Loucy (cell line): ENCODE measurements at regions not wholly inside any gene's neighbourhood (a gene's known extent, or its start where the extent isn't known, plus 50 kb on each side); places are given as distances from the start of the nearest gene placed in this dataset.

Experiments used
- H2AFZ ChIP-seq: fragments of 200-600 bp; sonication (generic); 2 replicates; pipeline ENCODE4 v1.6.0; 2016; ENCODE audit warnings: antibody characterized with exemption, mild to moderate bottlenecking, low read length, moderate library complexity
- H3F3A ChIP-seq: fragments of 200-600 bp; 2 replicates; pipeline ENCODE4 v1.6.0; 2016; ENCODE audit warnings: antibody characterized with exemption, low read depth, mild to moderate bottlenecking
- H3K27me3 ChIP-seq: fragments of 200-600 bp; sonication (generic); 2 replicates; pipeline ENCODE4 v1.6.1; 2014; ENCODE audit warnings: low read length, mild to moderate bottlenecking; ENCODE audit not compliant: insufficient read depth, poor library complexity, severe bottlenecking
- H3K36me3 ChIP-seq: fragments of 200-600 bp; sonication (generic); 2 replicates; pipeline ENCODE4 v1.6.1; 2016; ENCODE audit warnings: low read length; ENCODE audit not compliant: insufficient read depth
- H3K4me1 ChIP-seq: fragments of 200-600 bp; sonication (generic); 2 replicates; pipeline ENCODE4 v1.5.1; 2014; ENCODE audit warnings: low read length, mild to moderate bottlenecking; ENCODE audit not compliant: insufficient read depth, poor library complexity, severe bottlenecking
- H3K4me2 ChIP-seq: fragments of 200-600 bp; sonication (generic); 2 replicates; pipeline ENCODE4 v1.6.0; 2014; ENCODE audit warnings: antibody characterized with exemption, low read length, low read depth, mild to moderate bottlenecking; ENCODE audit not compliant: poor library complexity, severe bottlenecking
- H3K4me3 ChIP-seq: fragments of 200-600 bp; sonication (generic); 2 replicates; pipeline ENCODE4 v1.5.1; 2014; ENCODE audit warnings: low read length, mild to moderate bottlenecking, mixed read lengths; ENCODE audit not compliant: poor library complexity, severe bottlenecking
- H3K79me2 ChIP-seq: fragments of 200-600 bp; sonication (generic); 2 replicates; pipeline ENCODE4 v1.6.1; 2014; ENCODE audit warnings: low read length; ENCODE audit not compliant: insufficient read depth
- H3K9ac ChIP-seq: fragments of 200-600 bp; sonication (generic); 2 replicates; pipeline ENCODE4 v1.6.0; 2014; ENCODE audit warnings: mild to moderate bottlenecking, low read depth, low read length, moderate library complexity; ENCODE audit not compliant: poor library complexity, severe bottlenecking
- H3K9me2 ChIP-seq: fragments of 200-600 bp; sonication (generic); replicated peaks from 2 replicates; pipeline ENCODE4 v1.6.1; 2016; ENCODE audit warnings: low read depth, low read length, mixed read lengths
- H3K9me3 ChIP-seq: fragments of 200-600 bp; sonication (generic); 2 replicates; pipeline ENCODE4 v1.6.1; 2014; ENCODE audit warnings: mild to moderate bottlenecking, antibody characterized with exemption, low read length, low read depth; ENCODE audit not compliant: insufficient read depth
- H4K20me1 ChIP-seq: fragments of 200-600 bp; sonication (generic); 2 replicates; pipeline ENCODE4 v1.6.0; 2014; ENCODE audit warnings: antibody characterized with exemption, low read length, mild to moderate bottlenecking; ENCODE audit not compliant: insufficient read depth, poor library complexity, severe bottlenecking
- EZH2phosphoT487 ChIP-seq: fragments of 200-600 bp; IDR thresholded peaks from 2 replicates; pipeline ENCODE4 v1.6.1; 2018; ENCODE audit warnings: antibody characterized with exemption, mild to moderate bottlenecking, moderate library complexity, borderline replicate concordance
- TF ChIP-seq, protein P1 (sequence below): fragments of 200-600 bp; sonication (generic); conservative IDR thresholded peaks from 2 replicates; pipeline ENCODE4 v1.5.1; 2014; ENCODE audit warnings: mild to moderate bottlenecking, antibody characterized with exemption, low read length

DNA sequence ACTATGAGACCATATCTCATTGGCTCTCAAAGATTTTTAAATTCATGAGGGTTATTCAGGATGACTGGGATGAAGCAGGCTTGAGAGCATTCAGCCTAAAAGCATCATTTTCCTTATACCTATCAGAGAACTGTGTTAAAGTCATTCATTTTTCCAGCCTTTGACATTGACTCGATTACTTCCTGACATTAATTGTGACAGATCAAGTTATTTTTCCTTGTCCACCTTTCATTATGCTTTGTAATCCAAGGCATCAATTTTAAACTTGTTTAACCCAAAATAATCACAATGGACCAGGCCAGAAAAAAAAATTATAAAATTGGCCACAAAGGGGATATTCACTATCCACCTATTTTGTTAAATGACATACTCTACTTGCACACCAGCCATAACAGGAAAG, 1606.8 kb upstream of the PIK3C3 start:
- Histone ChIP-seq H3K9me3 (no peaks in the 10 kb centered on the region), H3K9me2 (no peaks in the 10 kb centered on the region), H3K4me1 (no peaks in the 10 kb centered on the region), H3K4me3 (no peak overlapping the region), H3K79me2 (no peaks in the 10 kb centered on the region), H3K4me2 (no peak overlapping the region), H3K36me3 (no peaks in the 10 kb centered on the region), H4K20me1 (no peaks in the 10 kb centered on the region), H3K27me3 (no peaks in the 10 kb centered on the region), H3K9ac (no peak overlapping the region), H2AFZ (no peak overlapping the region), H3F3A (no peaks in the 10 kb centered on the region)
- TF ChIP-seq, protein P1, sequence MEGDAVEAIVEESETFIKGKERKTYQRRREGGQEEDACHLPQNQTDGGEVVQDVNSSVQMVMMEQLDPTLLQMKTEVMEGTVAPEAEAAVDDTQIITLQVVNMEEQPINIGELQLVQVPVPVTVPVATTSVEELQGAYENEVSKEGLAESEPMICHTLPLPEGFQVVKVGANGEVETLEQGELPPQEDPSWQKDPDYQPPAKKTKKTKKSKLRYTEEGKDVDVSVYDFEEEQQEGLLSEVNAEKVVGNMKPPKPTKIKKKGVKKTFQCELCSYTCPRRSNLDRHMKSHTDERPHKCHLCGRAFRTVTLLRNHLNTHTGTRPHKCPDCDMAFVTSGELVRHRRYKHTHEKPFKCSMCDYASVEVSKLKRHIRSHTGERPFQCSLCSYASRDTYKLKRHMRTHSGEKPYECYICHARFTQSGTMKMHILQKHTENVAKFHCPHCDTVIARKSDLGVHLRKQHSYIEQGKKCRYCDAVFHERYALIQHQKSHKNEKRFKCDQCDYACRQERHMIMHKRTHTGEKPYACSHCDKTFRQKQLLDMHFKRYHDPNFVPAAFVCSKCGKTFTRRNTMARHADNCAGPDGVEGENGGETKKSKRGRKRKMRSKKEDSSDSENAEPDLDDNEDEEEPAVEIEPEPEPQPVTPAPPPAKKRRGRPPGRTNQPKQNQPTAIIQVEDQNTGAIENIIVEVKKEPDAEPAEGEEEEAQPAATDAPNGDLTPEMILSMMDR, result no peak
- no peak for TF ChIP-seq EZH2phosphoT487

DNA sequence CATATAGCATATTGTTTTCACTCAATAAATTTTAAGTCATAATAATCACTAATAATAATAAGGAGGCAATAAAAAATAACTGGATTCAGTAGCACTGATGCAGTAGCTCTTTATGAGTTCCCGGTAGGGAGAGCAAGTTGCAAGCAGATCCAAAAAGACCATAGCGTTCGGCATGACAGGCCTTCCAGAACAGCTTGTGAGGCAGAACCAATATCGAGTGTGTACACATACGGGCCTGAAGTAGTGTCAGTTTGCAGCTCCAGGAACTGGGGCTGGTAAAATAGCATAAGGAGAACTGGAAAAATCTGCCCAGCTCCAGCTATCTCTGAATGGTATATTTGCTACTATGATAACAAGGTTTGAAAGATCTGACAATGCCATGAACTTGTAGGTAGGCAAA, 1607.8 kb upstream of the PIK3C3 start:
- H4K20me1 ChIP-seq, result no peaks in the 10 kb centered on the region
- H3K27me3 ChIP-seq, result no peaks in the 10 kb centered on the region
- H3F3A ChIP-seq, result no peaks in the 10 kb centered on the region
- no peak overlapping the region for H3K4me3 ChIP-seq
- no peaks in the 10 kb centered on the region for H3K79me2 ChIP-seq
- no peaks in the 10 kb centered on the region for H3K36me3 ChIP-seq
- H3K4me2 ChIP-seq, result no peak overlapping the region
- TF ChIP-seq EZH2phosphoT487, result no peak
- TF ChIP-seq, protein P1, result no peak
- H2AFZ ChIP-seq, result no peak overlapping the region
- no peak overlapping the region for H3K9ac ChIP-seq
- no peaks in the 10 kb centered on the region for H3K9me3 ChIP-seq
- no peaks in the 10 kb centered on the region for H3K4me1 ChIP-seq
- no peaks in the 10 kb centered on the region for H3K9me2 ChIP-seq

DNA sequence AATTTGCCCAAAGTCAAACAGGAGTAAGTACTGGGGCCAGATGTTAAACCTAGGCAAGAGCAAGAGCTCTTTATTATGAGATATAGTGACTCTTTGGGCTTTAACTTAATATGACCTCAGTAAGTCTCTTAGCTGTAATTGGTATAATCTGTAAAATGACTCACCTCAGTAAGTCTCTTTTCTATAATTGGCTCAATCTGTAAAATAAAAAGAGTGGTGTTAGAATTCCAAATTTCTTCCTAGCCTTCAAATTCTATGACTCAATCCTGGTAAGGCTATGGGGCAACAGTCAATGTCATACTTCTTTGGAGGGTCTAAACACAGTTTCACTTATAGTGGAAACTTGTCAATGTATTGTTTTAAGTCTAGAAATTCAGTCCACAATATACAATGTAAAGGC, 1608.9 kb upstream of the PIK3C3 start:
- Histone ChIP-seq H3K4me2 (no peak overlapping the region), H3F3A (no peaks in the 10 kb centered on the region), H3K79me2 (no peaks in the 10 kb centered on the region), H2AFZ (no peak overlapping the region), H3K9me2 (no peaks in the 10 kb centered on the region), H3K9me3 (no peaks in the 10 kb centered on the region), H3K4me3 (no peak overlapping the region), H3K4me1 (no peaks in the 10 kb centered on the region), H4K20me1 (no peaks in the 10 kb centered on the region), H3K27me3 (no peaks in the 10 kb centered on the region), H3K9ac (no peak overlapping the region), H3K36me3 (no peaks in the 10 kb centered on the region)
- TF ChIP-seq, protein P1, result no peak
- no peak for TF ChIP-seq EZH2phosphoT487
